ENCODE measurements at regions not wholly inside any gene's neighbourhood (a gene's known extent, or its start where the extent isn't known, plus 50 kb on each side); places are given as distances from the start of the nearest gene placed in this dataset.
"Not testable (repeated sequence)": the region's sequence is repeated elsewhere in the genome, so short reads cannot be mapped to it uniquely, and the experiment has no call there.

- no peak for DNase-seq
Measured at GRCh38 chr14:104250175-104250574, 111.8 kb downstream of the KIF26A start.

GRCh38 chr14:104252256-104253215, 114.1 kb downstream of the KIF26A start:
- DNase-seq: no peak

DNA sequence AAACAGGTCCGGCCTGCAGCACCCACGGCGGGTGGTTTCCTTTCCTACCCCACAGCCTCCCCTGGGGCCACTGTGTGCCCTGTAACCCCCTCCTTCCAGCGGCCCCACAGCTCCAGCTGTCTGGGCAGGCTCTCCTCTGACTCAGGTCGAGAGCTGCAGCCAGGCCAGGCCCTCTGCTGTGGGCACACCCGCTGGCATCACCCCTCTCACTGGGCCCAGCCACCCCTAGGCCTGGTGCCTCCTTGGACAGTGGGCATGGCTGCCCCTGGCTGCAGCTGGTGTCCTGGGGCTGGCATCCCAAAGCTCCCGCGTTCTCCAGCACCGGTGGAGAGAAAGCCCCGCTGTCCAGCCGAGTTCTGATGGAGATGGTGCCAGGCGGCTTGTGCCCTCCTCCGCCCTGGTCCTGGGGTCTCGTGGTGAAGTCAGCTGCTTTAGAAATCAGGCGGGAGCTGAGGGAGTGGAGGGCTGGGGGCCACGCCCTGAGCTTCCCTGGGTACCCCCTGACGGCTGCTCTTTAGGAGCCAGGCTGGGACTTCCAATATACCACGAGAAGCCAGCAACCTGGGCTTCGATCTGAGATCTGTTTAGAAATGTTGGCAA, 114.9 kb downstream of the KIF26A start:
- no peak for DNase-seq

GRCh38 chr14:104253901-104254353, 115.5 kb downstream of the KIF26A start:
- DNase-seq: no peak

DNA sequence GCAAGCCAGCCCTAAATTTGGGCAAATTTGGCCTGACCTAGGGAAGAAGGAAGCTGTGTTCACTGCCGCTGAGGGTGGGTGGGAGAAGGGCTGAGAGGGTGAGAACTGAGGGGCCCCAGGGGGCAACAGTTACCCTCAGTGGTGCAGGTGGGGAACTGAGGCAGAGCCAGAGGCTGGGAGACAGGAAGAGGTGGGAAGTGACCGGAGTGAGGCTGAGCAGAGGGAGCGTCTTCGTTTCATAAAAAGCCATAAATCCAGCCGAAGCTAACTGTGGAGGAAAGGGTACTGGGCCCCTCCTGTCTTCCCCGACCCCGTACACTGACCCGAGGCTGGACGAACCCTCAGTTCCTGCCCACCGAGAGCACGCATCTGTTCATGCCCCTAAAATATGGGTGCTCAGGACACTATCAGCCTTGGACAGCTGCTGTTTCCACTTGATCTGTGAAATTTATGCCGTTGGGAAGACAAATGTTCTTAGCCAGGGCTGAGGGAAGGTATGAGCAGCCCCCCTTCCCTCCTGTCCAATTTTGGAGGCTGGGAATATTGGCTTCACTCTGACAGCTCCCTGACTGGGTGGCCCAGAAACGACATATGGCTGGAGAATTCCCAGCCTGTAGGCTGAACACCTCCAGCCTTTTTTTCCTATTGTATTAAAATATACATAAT, 116.5 kb downstream of the KIF26A start:
- no peak for DNase-seq

GRCh38 chr14:104256025-104256424, 117.6 kb downstream of the KIF26A start:
- no peak for DNase-seq

GRCh38 chr14:104262515-104263514, 124.4 kb downstream of the KIF26A start:
- DNase-seq: no peak

DNA sequence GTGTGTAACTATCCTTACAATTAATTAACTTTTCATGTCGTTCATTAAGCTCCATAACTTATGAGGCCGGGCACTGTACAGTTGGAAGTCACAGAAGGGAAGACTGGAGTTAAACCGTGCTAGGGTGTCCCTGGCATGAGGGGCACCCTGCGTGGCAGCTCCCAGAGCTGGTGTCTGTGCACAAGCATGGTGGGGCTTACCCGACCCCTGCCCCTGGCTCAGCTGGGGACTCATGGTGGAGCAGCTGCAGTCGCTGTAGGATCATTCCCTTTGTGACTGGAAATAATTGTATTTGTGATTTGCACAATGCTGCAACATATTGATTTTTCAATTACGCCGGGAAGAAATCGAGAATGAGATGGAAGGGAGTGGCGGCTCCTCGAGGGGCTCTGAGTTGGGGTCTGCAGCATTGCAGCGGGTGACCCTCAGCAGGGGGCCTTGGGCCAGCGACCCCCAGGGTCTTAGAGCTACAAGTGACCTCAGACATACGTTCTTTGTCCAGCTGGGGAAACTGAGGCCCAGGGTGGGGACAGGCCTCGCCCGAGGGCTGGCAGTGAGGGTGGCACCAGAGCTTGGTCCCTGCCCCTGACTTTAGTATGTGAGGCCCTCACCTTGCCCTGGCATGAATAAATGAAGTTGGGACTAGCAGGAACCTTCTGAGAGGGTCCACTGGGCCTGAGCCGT, 125.4 kb downstream of the KIF26A start:
- no peak for DNase-seq

- no peak for DNase-seq
Measured at GRCh38 chr14:104264495-104265265, 126.3 kb downstream of the KIF26A start.

GRCh38 chr14:104265918-104266630, 127.7 kb downstream of the KIF26A start:
- DNase-seq: no peak

GRCh38 chr14:104266631-104267575, 128.5 kb downstream of the KIF26A start:
- no peak for DNase-seq

DNA sequence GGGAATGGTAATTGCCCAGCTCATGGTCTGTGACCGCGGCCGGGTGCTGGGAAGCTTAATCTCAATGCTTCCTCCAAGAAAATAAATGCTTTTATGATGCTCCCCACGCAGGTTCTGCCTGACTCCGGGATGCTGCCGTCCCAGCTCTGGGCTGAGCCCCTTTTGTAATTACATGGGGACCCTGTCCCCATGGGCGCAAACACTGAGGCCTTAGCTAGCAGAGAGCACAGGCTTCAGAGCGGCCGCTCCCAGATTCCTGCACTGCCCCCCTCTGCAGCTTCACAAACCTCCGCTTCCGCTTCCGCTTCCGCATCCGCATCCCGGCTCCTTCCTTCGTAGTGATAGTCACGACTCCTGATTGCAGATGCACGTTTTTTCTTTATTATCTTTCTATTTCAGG, 129.5 kb downstream of the KIF26A start:
- DNase-seq: no peak

GRCh38 chr14:104268295-104268694, 129.9 kb downstream of the KIF26A start:
- DNase-seq: no peak

GRCh38 chr14:104268725-104269436, 130.5 kb downstream of the KIF26A start:
- DNase-seq: no peak

DNA sequence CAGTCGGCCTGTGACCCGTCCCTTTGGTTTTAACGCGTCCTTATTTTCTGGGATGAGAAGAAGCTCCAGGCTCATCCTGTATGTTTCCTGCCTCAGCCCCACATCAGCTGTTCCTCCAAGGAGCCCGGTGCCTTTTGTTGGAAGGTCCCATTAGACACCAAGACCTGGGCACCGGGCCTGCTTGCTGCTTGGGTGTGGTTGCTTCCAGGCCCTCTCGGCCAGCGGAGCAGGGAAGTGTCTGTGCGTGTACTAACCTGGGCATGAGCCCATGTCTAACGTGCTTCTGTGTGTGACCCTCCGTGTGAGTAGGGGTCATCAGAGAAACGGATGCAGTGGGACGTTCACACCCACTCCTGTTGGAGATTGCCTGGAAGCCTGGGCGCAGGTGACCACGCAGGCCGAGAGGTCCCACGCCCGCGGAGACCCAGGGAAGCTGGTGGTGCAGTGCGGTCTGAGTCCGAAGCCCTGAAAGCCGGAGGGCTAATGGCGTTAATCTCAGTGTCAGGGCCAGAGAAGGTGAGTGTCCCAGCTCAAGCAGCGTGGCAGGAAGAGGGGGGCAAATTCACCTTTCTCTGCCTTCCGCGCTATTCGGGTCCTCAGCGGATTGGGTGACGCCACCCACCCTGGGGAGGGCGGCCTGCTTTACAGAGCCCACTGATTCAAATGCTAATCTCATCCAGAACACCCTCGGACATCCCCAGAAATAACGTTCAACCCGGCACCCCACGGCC, 131.3 kb downstream of the KIF26A start:
- DNase-seq: not testable (repeated sequence)

GRCh38 chr14:104271391-104271790, 133.0 kb downstream of the KIF26A start:
- DNase-seq: no peak

- no peak for DNase-seq
Measured at GRCh38 chr14:104274806-104275205, 136.4 kb downstream of the KIF26A start.
